ENCODE measurements at regions not wholly inside any gene's neighbourhood (a gene's known extent, or its start where the extent isn't known, plus 50 kb on each side); places are given as distances from the start of the nearest gene placed in this dataset.

GRCh38 chr11:86124251-86125233, 55.7 kb upstream of the PICALM start:
- Histone ChIP-seq H3K4me1 (no peaks in the 10 kb centered on the region), H3K4me3 (no peak overlapping the region), H3K9me3 (no peaks in the 10 kb centered on the region), H3K36me3 (no peaks in the 10 kb centered on the region), H3K27ac (no peak overlapping the region), H3K27me3 (no peaks in the 10 kb centered on the region)
- TF ChIP-seq POLR2AphosphoS5 (IDR thresholded peaks at IDR 0.05) (no peak), POLR2A (IDR thresholded peaks at IDR 0.05) (no peak), EP300 (IDR thresholded peaks at IDR 0.05) (no peak)
- TF ChIP-seq, protein P1, sequence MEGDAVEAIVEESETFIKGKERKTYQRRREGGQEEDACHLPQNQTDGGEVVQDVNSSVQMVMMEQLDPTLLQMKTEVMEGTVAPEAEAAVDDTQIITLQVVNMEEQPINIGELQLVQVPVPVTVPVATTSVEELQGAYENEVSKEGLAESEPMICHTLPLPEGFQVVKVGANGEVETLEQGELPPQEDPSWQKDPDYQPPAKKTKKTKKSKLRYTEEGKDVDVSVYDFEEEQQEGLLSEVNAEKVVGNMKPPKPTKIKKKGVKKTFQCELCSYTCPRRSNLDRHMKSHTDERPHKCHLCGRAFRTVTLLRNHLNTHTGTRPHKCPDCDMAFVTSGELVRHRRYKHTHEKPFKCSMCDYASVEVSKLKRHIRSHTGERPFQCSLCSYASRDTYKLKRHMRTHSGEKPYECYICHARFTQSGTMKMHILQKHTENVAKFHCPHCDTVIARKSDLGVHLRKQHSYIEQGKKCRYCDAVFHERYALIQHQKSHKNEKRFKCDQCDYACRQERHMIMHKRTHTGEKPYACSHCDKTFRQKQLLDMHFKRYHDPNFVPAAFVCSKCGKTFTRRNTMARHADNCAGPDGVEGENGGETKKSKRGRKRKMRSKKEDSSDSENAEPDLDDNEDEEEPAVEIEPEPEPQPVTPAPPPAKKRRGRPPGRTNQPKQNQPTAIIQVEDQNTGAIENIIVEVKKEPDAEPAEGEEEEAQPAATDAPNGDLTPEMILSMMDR (IDR thresholded peaks at IDR 0.05): no peak
- no peak for DNase-seq (ENCODE audit: low spot score in 2 of 2)
- 76% methylated on average over 3 of the region's 3 CpGs for WGBS

DNA sequence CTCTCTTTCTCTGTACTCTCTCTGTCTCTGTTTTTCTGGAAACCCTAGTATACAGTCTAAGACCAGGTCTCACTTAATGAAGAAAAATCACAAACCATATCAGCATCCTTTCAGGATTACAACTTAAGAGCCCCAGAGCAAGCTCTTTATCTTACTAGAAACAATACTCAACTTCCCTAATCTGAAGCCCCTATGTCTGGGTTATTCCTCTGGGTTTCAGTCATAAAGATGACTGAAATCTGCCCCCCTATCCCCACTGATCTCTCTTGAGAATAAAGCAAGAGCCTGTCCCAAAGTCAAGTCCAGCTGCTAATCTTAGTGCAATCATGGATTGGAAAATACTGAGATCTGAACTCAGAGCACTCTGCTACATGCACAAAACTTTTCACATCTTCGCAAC, 53.9 kb upstream of the PICALM start:
- WGBS: 100% methylated on average over 1 of the region's 1 CpG
- H3K4me1 ChIP-seq: no peaks in the 10 kb centered on the region
- H3K27ac ChIP-seq: no peak overlapping the region
- DNase-seq (ENCODE audit: low spot score in 2 of 2): no peak
- no peaks in the 10 kb centered on the region for H3K36me3 ChIP-seq
- no peak overlapping the region for H3K4me3 ChIP-seq
- TF ChIP-seq EP300 (IDR thresholded peaks at IDR 0.05) (no peak), POLR2A (IDR thresholded peaks at IDR 0.05) (no peak), POLR2AphosphoS5 (IDR thresholded peaks at IDR 0.05) (no peak)
- TF ChIP-seq, protein P1 (IDR thresholded peaks at IDR 0.05): no peak
- no peaks in the 10 kb centered on the region for H3K27me3 ChIP-seq
- H3K9me3 ChIP-seq: no peaks in the 10 kb centered on the region

DNA sequence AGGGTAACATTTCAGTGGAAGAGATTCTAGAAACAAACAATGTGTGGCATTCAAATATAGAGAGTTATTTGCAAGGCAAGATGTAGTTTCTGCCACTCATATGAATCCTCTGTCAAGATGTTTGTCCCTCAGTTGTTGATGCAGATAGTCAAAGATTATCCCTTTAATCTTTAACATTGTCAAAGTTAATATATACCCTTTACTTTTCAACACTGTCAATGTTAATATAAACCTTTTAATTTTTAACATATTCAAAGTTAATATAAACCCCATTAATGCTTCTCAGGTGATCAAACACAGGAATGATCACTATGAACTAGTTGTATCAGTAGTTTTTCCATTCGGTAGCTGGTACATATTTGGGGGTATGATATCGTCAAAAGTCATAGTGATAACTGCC, 51.9 kb upstream of the PICALM start:
- Histone ChIP-seq H3K4me1 (peaks cover 7% of the 10 kb centered on the region), H3K27me3 (no peaks in the 10 kb centered on the region), H3K27ac (no peak overlapping the region), H3K36me3 (no peaks in the 10 kb centered on the region), H3K4me3 (no peak overlapping the region), H3K9me3 (no peaks in the 10 kb centered on the region)
- TF ChIP-seq POLR2A (IDR thresholded peaks at IDR 0.05): no peak
- WGBS: 91% methylated on average over 2 of the region's 2 CpGs
- no peak for DNase-seq (ENCODE audit: low spot score in 2 of 2)

- no peak for DNase-seq (ENCODE audit: low spot score in 2 of 2)
- H3K36me3 ChIP-seq: no peaks in the 10 kb centered on the region
- H3K27me3 ChIP-seq: no peaks in the 10 kb centered on the region
- TF ChIP-seq, protein P1 (IDR thresholded peaks at IDR 0.05): no peak
- TF ChIP-seq POLR2A (IDR thresholded peaks at IDR 0.05): no peak
- no peak for TF ChIP-seq EP300 (IDR thresholded peaks at IDR 0.05)
- TF ChIP-seq POLR2AphosphoS5 (IDR thresholded peaks at IDR 0.05): no peak
- no peak overlapping the region for H3K4me3 ChIP-seq
- H3K27ac ChIP-seq: no peak overlapping the region
- no peaks in the 10 kb centered on the region for H3K9me3 ChIP-seq
- 87% methylated on average over 1 of the region's 1 CpG for WGBS
- peaks cover 9% of the 10 kb centered on the region for H3K4me1 ChIP-seq
These were observed 51.0 kb upstream of the PICALM start for GRCh38 chr11:86119906-86120305.

GRCh38 chr11:86119077-86119476, 50.2 kb upstream of the PICALM start:
- Histone ChIP-seq H3K36me3 (no peaks in the 10 kb centered on the region), H3K4me3 (no peak overlapping the region), H3K27me3 (no peaks in the 10 kb centered on the region), H3K27ac (no peak overlapping the region), H3K4me1 (peaks cover 9% of the 10 kb centered on the region), H3K9me3 (no peaks in the 10 kb centered on the region)
- no peak for TF ChIP-seq EP300 (IDR thresholded peaks at IDR 0.05)
- no peak for TF ChIP-seq POLR2A (IDR thresholded peaks at IDR 0.05)
- TF ChIP-seq POLR2AphosphoS5 (IDR thresholded peaks at IDR 0.05): no peak
- TF ChIP-seq, protein P1 (IDR thresholded peaks at IDR 0.05): no peak
- WGBS: 64% methylated on average over 3 of the region's 3 CpGs
- DNase-seq (ENCODE audit: low spot score in 2 of 2): no peak

Data from suprapubic skin (tissue), 4 donors.